Skeletal muscle tissue (tissue), 3 donors: ENCODE measurements at regions not wholly inside any gene's neighbourhood (a gene's known extent, or its start where the extent isn't known, plus 50 kb on each side); places are given as distances from the start of the nearest gene placed in this dataset.

ENCODE experiments used
- H3K27ac ChIP-seq: one replicate; pipeline ENCODE4 v1.7.0; 2013; ENCODE audit warnings: mild to moderate bottlenecking, low read depth, low read length, inconsistent platforms
- H3K27me3 ChIP-seq, 3 donors: one replicate each; pipeline ENCODE4 v1.7.0; 2013; ENCODE audit warnings: low read length in 3 of 3; ENCODE audit not compliant: control insufficient read depth in 3 of 3, insufficient read depth in 3 of 3
- H3K36me3 ChIP-seq, 3 donors: one replicate each; pipeline ENCODE4 v1.7.0; 2013; ENCODE audit warnings: low read length in 3 of 3; ENCODE audit not compliant: control insufficient read depth in 3 of 3, insufficient read depth in 3 of 3
- H3K4me1 ChIP-seq, 3 donors: one replicate each; pipeline ENCODE4 v1.7.0; 2013; ENCODE audit warnings: low read length in 3 of 3, mild to moderate bottlenecking in 3 of 3; ENCODE audit not compliant: control insufficient read depth in 3 of 3, insufficient read depth in 3 of 3
- H3K4me3 ChIP-seq, 3 donors: one replicate each; pipeline ENCODE4 v1.7.0; 2013; ENCODE audit warnings: low read length in 3 of 3
- H3K9ac ChIP-seq, 3 donors: one replicate each; pipeline ENCODE4 v1.7.0; 2013; ENCODE audit warnings: low read length in 3 of 3, mild to moderate bottlenecking in 3 of 3, moderate library complexity in 2 of 3, low read depth in 1 of 3
- H3K9me3 ChIP-seq, 3 donors: one replicate each; pipeline ENCODE4 v1.7.0; 2013; ENCODE audit warnings: low read length in 3 of 3; ENCODE audit not compliant: control insufficient read depth in 3 of 3
- donor health status: Osteomylitis.

- no peak overlapping the region for H3K27ac ChIP-seq
- H3K9ac ChIP-seq = no peak overlapping the region
- no peaks in the 10 kb centered on the region for H3K27me3 ChIP-seq
- H3K9me3 ChIP-seq = no peaks in the 10 kb centered on the region
- no peaks in the 10 kb centered on the region for H3K4me1 ChIP-seq
- no peaks in the 10 kb centered on the region for H3K36me3 ChIP-seq
- no peak overlapping the region for H3K4me3 ChIP-seq
Measured at GRCh38 chr1:42010381-42010780, 91.7 kb upstream of the HIVEP3 start.

- no peak overlapping the region for H3K27ac ChIP-seq
- no peaks in the 10 kb centered on the region for H3K9me3 ChIP-seq
- no peak overlapping the region for H3K4me3 ChIP-seq
- H3K36me3 ChIP-seq = no peaks in the 10 kb centered on the region
- peaks cover 3 to 5% (median 3%) of the 10 kb centered on the region in 3 donors for H3K4me1 ChIP-seq
- H3K9ac ChIP-seq = no peak overlapping the region
- no peaks in the 10 kb centered on the region for H3K27me3 ChIP-seq
Measured at GRCh38 chr1:42008264-42008663, 89.5 kb upstream of the HIVEP3 start.

DNA sequence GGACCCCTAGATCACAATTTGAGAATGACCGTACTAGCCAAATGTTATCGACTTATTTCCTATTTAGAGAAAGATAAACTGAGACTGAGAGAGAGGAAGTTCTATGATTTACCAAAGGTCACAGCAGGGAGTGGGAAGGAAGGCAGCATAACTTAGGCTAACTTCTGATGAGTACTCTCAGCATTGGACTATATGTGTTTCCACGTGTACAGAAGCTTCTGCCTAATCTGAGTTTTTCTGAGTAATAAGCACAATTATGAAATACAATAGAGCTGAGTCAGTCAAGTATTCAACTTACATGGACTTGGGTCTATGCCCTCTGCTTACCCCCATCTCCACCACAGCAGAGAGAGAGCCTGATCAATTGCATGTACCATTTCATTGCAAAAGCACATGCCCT is 88.1 kb upstream of the HIVEP3 start:
- no peak overlapping the region for H3K4me3 ChIP-seq
- no peaks in the 10 kb centered on the region for H3K27me3 ChIP-seq
- H3K27ac ChIP-seq = no peak overlapping the region
- no peaks in the 10 kb centered on the region for H3K36me3 ChIP-seq
- no peak overlapping the region for H3K9ac ChIP-seq
- peaks cover 3 to 5% (median 3%) of the 10 kb centered on the region in 3 donors for H3K4me1 ChIP-seq
- no peaks in the 10 kb centered on the region for H3K9me3 ChIP-seq

DNA sequence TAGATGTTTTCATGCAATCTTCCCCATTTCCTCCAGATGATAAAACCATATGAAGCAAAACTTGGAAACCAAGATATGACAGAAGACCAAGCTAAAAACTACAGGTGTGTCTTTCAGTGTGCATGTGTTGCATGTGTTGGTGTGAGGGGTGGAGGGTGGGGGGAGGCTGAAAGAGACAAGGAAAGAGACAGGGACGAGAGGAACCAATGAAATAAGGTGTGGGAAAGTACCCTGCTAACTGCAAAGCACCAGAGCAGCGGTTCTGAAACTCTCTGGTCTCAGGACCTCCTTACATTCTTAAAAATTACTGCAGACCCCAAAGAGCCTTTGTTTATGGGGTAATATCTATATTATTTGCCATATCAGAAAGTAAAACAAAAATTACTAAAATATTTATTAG is 87.4 kb upstream of the HIVEP3 start:
- no peak overlapping the region for H3K9ac ChIP-seq
- H3K27ac ChIP-seq = no peak overlapping the region
- H3K4me3 ChIP-seq = no peak overlapping the region
- H3K4me1 ChIP-seq = peaks cover 3 to 5% (median 3%) of the 10 kb centered on the region in 3 donors
- H3K9me3 ChIP-seq = no peaks in the 10 kb centered on the region
- no peaks in the 10 kb centered on the region for H3K27me3 ChIP-seq
- no peaks in the 10 kb centered on the region for H3K36me3 ChIP-seq

DNA sequence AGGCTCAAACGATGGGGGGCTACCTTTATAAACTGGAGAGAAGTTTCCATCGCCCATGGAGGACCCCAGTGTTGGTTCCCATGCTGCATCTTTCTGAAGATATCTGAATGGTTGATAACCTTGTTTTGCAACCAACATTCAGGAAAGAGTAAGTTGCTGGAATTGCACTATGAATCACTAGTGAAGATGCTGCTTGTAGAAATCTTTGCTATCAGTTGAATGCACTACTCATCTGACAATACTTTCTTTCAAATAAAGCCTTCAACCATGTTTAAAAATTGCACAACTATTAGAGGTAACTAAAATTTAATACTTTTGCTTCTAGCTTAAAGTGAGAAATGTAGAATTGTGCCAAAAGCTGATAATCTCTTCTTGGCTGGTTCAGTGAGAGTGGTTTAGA is 86.8 kb upstream of the HIVEP3 start:
- no peak overlapping the region for H3K27ac ChIP-seq
- no peaks in the 10 kb centered on the region for H3K9me3 ChIP-seq
- H3K9ac ChIP-seq = no peak overlapping the region

DNA sequence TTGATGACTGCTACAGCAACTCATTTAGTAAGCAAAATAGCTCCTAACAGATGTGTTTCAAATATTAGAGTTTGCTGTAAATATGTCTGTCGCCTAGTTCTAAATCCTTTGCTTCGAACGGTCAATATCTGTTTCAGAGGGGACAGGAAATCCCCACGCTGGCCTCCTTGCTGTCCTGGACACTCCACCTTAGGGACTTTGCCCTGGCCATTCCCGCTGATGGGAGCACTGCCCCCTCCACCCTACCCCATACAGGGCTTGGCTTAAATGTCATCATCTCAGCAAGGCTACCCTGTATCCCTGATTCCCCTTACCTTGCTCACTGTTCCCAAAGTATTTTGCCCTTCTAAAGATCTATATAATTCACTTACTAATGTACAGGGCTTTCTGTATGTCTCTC is 86.1 kb upstream of the HIVEP3 start:
- H3K36me3 ChIP-seq = no peaks in the 10 kb centered on the region
- no peak overlapping the region for H3K4me3 ChIP-seq
- peaks cover 3 to 5% (median 3%) of the 10 kb centered on the region in 3 donors for H3K4me1 ChIP-seq
- H3K27me3 ChIP-seq = no peaks in the 10 kb centered on the region
- no peak overlapping the region for H3K9ac ChIP-seq
- H3K27ac ChIP-seq = no peak overlapping the region
- H3K9me3 ChIP-seq = no peaks in the 10 kb centered on the region

More for the DNA sequence above, 86.8 kb upstream of the HIVEP3 start:
- Histone ChIP-seq H3K27me3 (no peaks in the 10 kb centered on the region), H3K36me3 (no peaks in the 10 kb centered on the region), H3K4me1 (peaks cover 3 to 5% (median 3%) of the 10 kb centered on the region in 3 donors), H3K4me3 (no peak overlapping the region)

GRCh38 chr1:42004322-42004721 is 85.6 kb upstream of the HIVEP3 start:
- H3K9ac ChIP-seq = no peak overlapping the region
- no peaks in the 10 kb centered on the region for H3K36me3 ChIP-seq
- H3K27ac ChIP-seq = no peak overlapping the region
- no peak overlapping the region for H3K4me3 ChIP-seq
- no peaks in the 10 kb centered on the region for H3K9me3 ChIP-seq
- H3K27me3 ChIP-seq = no peaks in the 10 kb centered on the region
- H3K4me1 ChIP-seq = peaks cover 3 to 5% (median 3%) of the 10 kb centered on the region in 3 donors

GRCh38 chr1:42003433-42003832 is 84.7 kb upstream of the HIVEP3 start:
- Histone ChIP-seq H3K27ac (no peak overlapping the region), H3K27me3 (no peaks in the 10 kb centered on the region), H3K9ac (no peak overlapping the region), H3K4me3 (no peak overlapping the region), H3K4me1 (peaks cover 3 to 5% (median 3%) of the 10 kb centered on the region in 3 donors), H3K9me3 (no peaks in the 10 kb centered on the region), H3K36me3 (no peaks in the 10 kb centered on the region)

GRCh38 chr1:42002220-42002619 is 83.5 kb upstream of the HIVEP3 start:
- no peaks in the 10 kb centered on the region for H3K36me3 ChIP-seq
- no peaks in the 10 kb centered on the region for H3K27me3 ChIP-seq
- H3K4me3 ChIP-seq = no peak overlapping the region
- H3K9ac ChIP-seq = no peak overlapping the region
- H3K27ac ChIP-seq = no peak overlapping the region
- H3K9me3 ChIP-seq = no peaks in the 10 kb centered on the region
- peaks cover 3 to 5% (median 3%) of the 10 kb centered on the region in 3 donors for H3K4me1 ChIP-seq

DNA sequence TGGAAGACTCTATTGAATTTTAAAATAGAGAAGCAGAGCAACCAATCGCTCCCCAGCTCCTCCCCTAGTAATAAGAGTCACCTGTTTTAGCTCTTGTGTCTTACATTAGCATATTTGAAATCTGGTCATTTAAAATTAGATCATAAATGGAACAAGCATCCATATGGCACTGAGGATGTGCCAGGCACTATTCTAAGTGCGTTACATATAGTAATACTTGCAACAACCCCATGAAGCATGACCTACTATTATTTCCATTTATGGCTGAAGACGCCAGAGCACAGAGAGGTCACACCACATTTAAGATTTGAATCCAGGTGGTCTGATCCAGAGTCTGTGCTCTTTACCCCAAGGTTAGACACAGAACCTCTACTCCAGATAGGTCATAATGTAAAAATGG is 82.0 kb upstream of the HIVEP3 start:
- no peak overlapping the region for H3K9ac ChIP-seq
- no peaks in the 10 kb centered on the region for H3K9me3 ChIP-seq
- H3K4me3 ChIP-seq = no peak overlapping the region
- no peaks in the 10 kb centered on the region for H3K27me3 ChIP-seq
- no peaks in the 10 kb centered on the region for H3K36me3 ChIP-seq
- peaks cover 3 to 5% (median 3%) of the 10 kb centered on the region in 3 donors for H3K4me1 ChIP-seq
- no peak overlapping the region for H3K27ac ChIP-seq

- no peaks in the 10 kb centered on the region for H3K36me3 ChIP-seq
- H3K9ac ChIP-seq = no peak overlapping the region
- no peak overlapping the region for H3K4me3 ChIP-seq
- H3K4me1 ChIP-seq = peaks cover 3 to 5% (median 3%) of the 10 kb centered on the region in 3 donors
- H3K9me3 ChIP-seq = no peaks in the 10 kb centered on the region
- no peaks in the 10 kb centered on the region for H3K27me3 ChIP-seq
- H3K27ac ChIP-seq = no peak overlapping the region
Measured at GRCh38 chr1:41999884-42000283, 81.2 kb upstream of the HIVEP3 start.
